ENCODE measurements at regions not wholly inside any gene's neighbourhood (a gene's known extent, or its start where the extent isn't known, plus 50 kb on each side); places are given as distances from the start of the nearest gene placed in this dataset.

- DNase-seq (ENCODE audit: low read depth, low spot score) = no peak
These were observed 474.3 kb downstream of the ARHGEF28 start for GRCh38 chr5:74100268-74100665.

- no peak for DNase-seq (ENCODE audit: low read depth, low spot score)
These were observed 473.7 kb downstream of the ARHGEF28 start for GRCh38 chr5:74099538-74100267.

- no peak for DNase-seq (ENCODE audit: low read depth, low spot score)
These were observed 472.9 kb downstream of the ARHGEF28 start for GRCh38 chr5:74098941-74099340.

GRCh38 chr5:74098456-74098855, 472.5 kb downstream of the ARHGEF28 start:
- no peak for DNase-seq (ENCODE audit: low read depth, low spot score)

- DNase-seq (ENCODE audit: low read depth, low spot score) = no peak
These were observed 470.3 kb downstream of the ARHGEF28 start for GRCh38 chr5:74096325-74096724.

GRCh38 chr5:74095871-74096270, 469.9 kb downstream of the ARHGEF28 start:
- no peak for DNase-seq (ENCODE audit: low read depth, low spot score)

- no peak for DNase-seq (ENCODE audit: low read depth, low spot score)
These were observed 468.7 kb downstream of the ARHGEF28 start for GRCh38 chr5:74094782-74095108.

- DNase-seq (ENCODE audit: low read depth, low spot score) = no peak
These were observed 468.2 kb downstream of the ARHGEF28 start for GRCh38 chr5:74094096-74094781.

- no peak for DNase-seq (ENCODE audit: low read depth, low spot score)
These were observed 467.6 kb downstream of the ARHGEF28 start for GRCh38 chr5:74093561-74093960.

GRCh38 chr5:74092766-74093165, 466.8 kb downstream of the ARHGEF28 start:
- no peak for DNase-seq (ENCODE audit: low read depth, low spot score)

- no peak for DNase-seq (ENCODE audit: low read depth, low spot score)
These were observed 459.8 kb downstream of the ARHGEF28 start for GRCh38 chr5:74085782-74086181.

- peak; percentile 65 for DNase-seq (ENCODE audit: low read depth, low spot score)
These were observed 459.2 kb downstream of the ARHGEF28 start for GRCh38 chr5:74085186-74085585.

- no peak for DNase-seq (ENCODE audit: low read depth, low spot score)
These were observed 457.2 kb downstream of the ARHGEF28 start for GRCh38 chr5:74083096-74083791.

- no peak for DNase-seq (ENCODE audit: low read depth, low spot score)
These were observed 456.6 kb downstream of the ARHGEF28 start for GRCh38 chr5:74082512-74083055.

- no peak for DNase-seq (ENCODE audit: low read depth, low spot score)
These were observed 455.1 kb downstream of the ARHGEF28 start for GRCh38 chr5:74081126-74081525.

GRCh38 chr5:74079971-74080556, 454.1 kb downstream of the ARHGEF28 start:
- DNase-seq (ENCODE audit: low read depth, low spot score) = no peak

GRCh38 chr5:74075501-74076484, 449.8 kb downstream of the ARHGEF28 start:
- no peak for DNase-seq (ENCODE audit: low read depth, low spot score)

- peak; percentile 7 for DNase-seq (ENCODE audit: low read depth, low spot score)
These were observed 448.1 kb downstream of the ARHGEF28 start for GRCh38 chr5:74074111-74074510.

- no peak for DNase-seq (ENCODE audit: low read depth, low spot score)
These were observed 447.3 kb downstream of the ARHGEF28 start for GRCh38 chr5:74073257-74073656.

- no peak for DNase-seq (ENCODE audit: low read depth, low spot score)
These were observed 446.6 kb downstream of the ARHGEF28 start for GRCh38 chr5:74072646-74073045.

GRCh38 chr5:74070766-74071165, 444.8 kb downstream of the ARHGEF28 start:
- DNase-seq (ENCODE audit: low read depth, low spot score) = no peak

All from ELF-1 (cell line).